GM12878 (cell line): ENCODE measurements at regions not wholly inside any gene's neighbourhood (a gene's known extent, or its start where the extent isn't known, plus 50 kb on each side); places are given as distances from the start of the nearest gene placed in this dataset.

Source experiments
- ATAC-seq: fragments of 200-7000 bp; cut with Tn5 transposase; 3 replicates; pipeline ENCODE4 v1.9.1; 2020; ENCODE audit warnings: mild to moderate bottlenecking, moderate library complexity
- BruUV-seq: library from RNA; stranded (reverse); fragments of 400-500 nt; replicated peaks from 2 replicates; lab custom pipeline; 2021; lab: Mats Ljungman, UMichigan
- CTCF ChIA-PET: fragments of 300-600 bp; sonication (Branson Sonifier 250); formaldehyde crosslinking; extraction: SDS; loops from one replicate; lab custom pipeline; 2021; ENCODE audit warnings: inconsistent platforms; lab: Yijun Ruan, JAX
- POLR2A ChIA-PET: fragments of 350-600 bp; formaldehyde crosslinking; extraction: SDS; loops from one replicate; lab custom pipeline; 2021; ENCODE audit warnings: inconsistent platforms; lab: Charles Lee
- RAD21 ChIA-PET: fragments of 300-600 bp; sonication (Branson Sonifier 250); formaldehyde crosslinking; loops from one replicate; lab custom pipeline; 2023; ENCODE audit warnings: antibody characterized with exemption; ENCODE audit not compliant: unreplicated experiment; lab: Charles Lee
- SMC1A ChIA-PET: fragments of 300-600 bp; sonication (Branson Sonifier 250); formaldehyde crosslinking; loops from one replicate; lab custom pipeline; 2023; ENCODE audit not compliant: unreplicated experiment, uncharacterized antibody; lab: Charles Lee
- DNase-seq: peaks from one replicate; pipeline ENCODE4 v3.0.0-alpha.2; 2011; ENCODE audit warnings: low read depth, low spot score
- FAIRE-seq: peaks from 3 replicates; lab custom pipeline; 2011; peaks lifted over from hg19 to GRCh38; lab: Jason Lieb, UNC
- H2AFZ ChIP-seq: 2 replicates; pipeline ENCODE4 v1.6.0; 2011; ENCODE audit warnings: low read depth, low read length, control low read depth; ENCODE audit not compliant: control insufficient read depth
- H3K27ac ChIP-seq: 2 replicates; pipeline ENCODE4 v1.5.1; 2011; ENCODE audit warnings: control low read depth; ENCODE audit not compliant: control insufficient read depth, insufficient read depth
- H3K27me3 ChIP-seq, 2 experiments: replicated peaks in 1 of 2; 2 replicates each; pipeline versions ENCODE4 v1.6.0 to v1.6.1; 2011; ENCODE audit warnings: low read length in 1 of 2; ENCODE audit not compliant: control insufficient read depth in 2 of 2, insufficient read depth in 2 of 2
- H3K36me3 ChIP-seq, 2 experiments: 2 replicates each; pipeline ENCODE4 v1.5.1; 2011; ENCODE audit warnings: low read length in 1 of 2; ENCODE audit not compliant: control insufficient read depth in 2 of 2, insufficient read depth in 2 of 2
- H3K4me1 ChIP-seq: 2 replicates; pipeline ENCODE4 v1.6.1; 2011; ENCODE audit warnings: mild to moderate bottlenecking, low read length, moderate library complexity, mixed read lengths; ENCODE audit not compliant: control insufficient read depth, insufficient read depth
- H3K4me2 ChIP-seq: 2 replicates; pipeline ENCODE4 v1.6.0; 2011; ENCODE audit warnings: control low read depth; ENCODE audit not compliant: control insufficient read depth, insufficient read depth
- H3K4me3 ChIP-seq: fragments of 200-600 bp; sonication (generic); 2 replicates; pipeline ENCODE4 v1.5.1; 2016
- H3K79me2 ChIP-seq: 2 replicates; pipeline ENCODE4 v1.6.0; 2011; ENCODE audit warnings: low read length; ENCODE audit not compliant: control insufficient read depth, insufficient read depth
- H3K9ac ChIP-seq: 2 replicates; pipeline ENCODE4 v1.8.0; 2011; ENCODE audit warnings: low read length, control low read depth, mixed read lengths; ENCODE audit not compliant: control insufficient read depth, insufficient read depth
- H3K9me3 ChIP-seq: replicated peaks from 3 replicates; pipeline ENCODE4 v1.5.1; 2011; ENCODE audit warnings: mild to moderate bottlenecking, low read length; ENCODE audit not compliant: control insufficient read depth, insufficient read depth
- H4K20me1 ChIP-seq: 2 replicates; pipeline ENCODE4 v1.6.0; 2011; ENCODE audit not compliant: control insufficient read depth, insufficient read depth
- ATF2 ChIP-seq: IDR thresholded peaks from 2 replicates; pipeline ENCODE4 v1.6.1; 2012; ENCODE audit warnings: low read length, inconsistent platforms
- CBX3 ChIP-seq: fragments of 200-600 bp; sonication (generic); IDR thresholded peaks from 2 replicates; pipeline ENCODE4 v1.6.1; 2016; ENCODE audit warnings: low read depth, borderline replicate concordance
- CHD2 ChIP-seq: IDR thresholded peaks from 2 replicates; pipeline ENCODE4 v1.6.1; 2011; ENCODE audit warnings: low read depth, low read length, improper control_type of control experiment, borderline replicate concordance
- CREB1 ChIP-seq: IDR thresholded peaks from 2 replicates; pipeline ENCODE4 v1.6.1; 2012; ENCODE audit warnings: low read depth, mild to moderate bottlenecking, inconsistent platforms
- NBN ChIP-seq: fragments of 450-650 bp; IDR thresholded peaks from 2 replicates; pipeline ENCODE4 v1.6.1; 2016
- RFX5 ChIP-seq: IDR thresholded peaks from 2 replicates; pipeline ENCODE4 v1.6.1; 2011; ENCODE audit warnings: low read depth, low read length, improper control_type of control experiment
- SIN3A ChIP-seq: IDR thresholded peaks from 2 replicates; pipeline ENCODE4 v1.6.1; 2012; ENCODE audit warnings: low read depth, low read length, improper control_type of control experiment
- SMAD5 ChIP-seq: IDR thresholded peaks from 2 replicates; pipeline ENCODE4 v1.6.1; 2016; ENCODE audit warnings: antibody characterized with exemption, low read depth
- SMC3 ChIP-seq: IDR thresholded peaks from 2 replicates; pipeline ENCODE4 v1.6.1; 2011; ENCODE audit warnings: low read length, improper control_type of control experiment, borderline replicate concordance
- SPI1 ChIP-seq: IDR thresholded peaks from 2 replicates; pipeline ENCODE4 v1.6.1; 2011; ENCODE audit warnings: low read depth, mild to moderate bottlenecking, low read length, moderate library complexity, borderline replicate concordance; ENCODE audit not compliant: insufficient read depth
- TCF12 ChIP-seq: IDR thresholded peaks from 2 replicates; pipeline ENCODE4 v1.6.1; 2011; ENCODE audit warnings: low read depth, mild to moderate bottlenecking, low read length
- ZBTB11 ChIP-seq: fragments of 450-650 bp; formaldehyde crosslinking; IDR thresholded peaks from 2 replicates; pipeline ENCODE4 v1.5.0; 2022; ENCODE audit warnings: mild to moderate bottlenecking, missing genetic modification characterization
- ZNF622 ChIP-seq: fragments of 450-650 bp; IDR thresholded peaks from 2 replicates; pipeline ENCODE4 v1.6.1; 2017; ENCODE audit warnings: mild to moderate bottlenecking, inconsistent platforms
- WGBS: methylation state at CpG from one replicate; pipeline ENCODE4 v1.1.6; 2016; ENCODE audit warnings: low lambda C conversion rate; ENCODE audit not compliant: insufficient replicate concordance, insufficient coverage; ENCODE audit errors: missing lambda C conversion rate; 5-methylcytosine and 5-hydroxymethylcytosine counted together
- in situ Hi-C: fragments of 300-500 bp; cut with MboI; formaldehyde crosslinking; loops from 9 replicates; pipeline ENCODE4 v1.14.3; 2018; ENCODE audit warnings: mixed read lengths
- intact Hi-C: fragments of 100-400 bp; cut with micrococcal nuclease; formaldehyde crosslinking; loops from one replicate; pipeline ENCODE4 v1.14.2; 2022; ENCODE audit not compliant: unreplicated experiment
- TF ChIP-seq, protein P1 (sequence below): fragments of 150-350 bp; IDR thresholded peaks from 2 replicates; pipeline ENCODE4 v1.6.1; 2014; ENCODE audit warnings: mild to moderate bottlenecking, low read depth, low read length
- TF ChIP-seq, protein P2 (sequence below): fragments of 150-350 bp; IDR thresholded peaks from 2 replicates; pipeline ENCODE4 v1.6.1; 2016; ENCODE audit warnings: low read depth, low read length

- no peaks in the 10 kb centered on the region; the same call in 2 of the 3 replicates for H3K9me3 ChIP-seq
- H3K36me3 ChIP-seq = no peaks in the 10 kb centered on the region
- no peak overlapping the region for H3K4me2 ChIP-seq
- 4% methylated on average over 3 of the region's 3 CpGs for WGBS
- no peak overlapping the region for H3K9ac ChIP-seq
- H4K20me1 ChIP-seq = no peaks in the 10 kb centered on the region
- H3K4me3 ChIP-seq = no peak overlapping the region
- ATAC-seq (no peak), FAIRE-seq (no peak), DNase-seq (no peak)
- no peak overlapping the region for H3K27ac ChIP-seq
- no peaks in the 10 kb centered on the region for H3K79me2 ChIP-seq
- H2AFZ ChIP-seq = no peak overlapping the region
- ChIA-PET CTCF (no interaction called here), POLR2A (no interaction called here), RAD21 (no interaction called here), SMC1A (no interaction called here)
- no peaks in the 10 kb centered on the region for H3K4me1 ChIP-seq
- BruUV-seq = no TSS peak
- intact Hi-C loops = no loop called here
- H3K27me3 ChIP-seq = no peaks in the 10 kb centered on the region
- in situ Hi-C loops = no loop called here
- TF ChIP-seq NBN (no peak), ZBTB11 (CRISPR knock-in tag) (no peak), CREB1 (no peak), SPI1 (no peak), SIN3A (no peak), SMC3 (no peak), CHD2 (no peak), RFX5 (no peak), TCF12 (no peak), SMAD5 (no peak), ZNF622 (no peak), CBX3 (no peak), ATF2 (no peak)
- TF ChIP-seq, protein P1, sequence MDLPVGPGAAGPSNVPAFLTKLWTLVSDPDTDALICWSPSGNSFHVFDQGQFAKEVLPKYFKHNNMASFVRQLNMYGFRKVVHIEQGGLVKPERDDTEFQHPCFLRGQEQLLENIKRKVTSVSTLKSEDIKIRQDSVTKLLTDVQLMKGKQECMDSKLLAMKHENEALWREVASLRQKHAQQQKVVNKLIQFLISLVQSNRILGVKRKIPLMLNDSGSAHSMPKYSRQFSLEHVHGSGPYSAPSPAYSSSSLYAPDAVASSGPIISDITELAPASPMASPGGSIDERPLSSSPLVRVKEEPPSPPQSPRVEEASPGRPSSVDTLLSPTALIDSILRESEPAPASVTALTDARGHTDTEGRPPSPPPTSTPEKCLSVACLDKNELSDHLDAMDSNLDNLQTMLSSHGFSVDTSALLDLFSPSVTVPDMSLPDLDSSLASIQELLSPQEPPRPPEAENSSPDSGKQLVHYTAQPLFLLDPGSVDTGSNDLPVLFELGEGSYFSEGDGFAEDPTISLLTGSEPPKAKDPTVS = no peak
- TF ChIP-seq, protein P2, sequence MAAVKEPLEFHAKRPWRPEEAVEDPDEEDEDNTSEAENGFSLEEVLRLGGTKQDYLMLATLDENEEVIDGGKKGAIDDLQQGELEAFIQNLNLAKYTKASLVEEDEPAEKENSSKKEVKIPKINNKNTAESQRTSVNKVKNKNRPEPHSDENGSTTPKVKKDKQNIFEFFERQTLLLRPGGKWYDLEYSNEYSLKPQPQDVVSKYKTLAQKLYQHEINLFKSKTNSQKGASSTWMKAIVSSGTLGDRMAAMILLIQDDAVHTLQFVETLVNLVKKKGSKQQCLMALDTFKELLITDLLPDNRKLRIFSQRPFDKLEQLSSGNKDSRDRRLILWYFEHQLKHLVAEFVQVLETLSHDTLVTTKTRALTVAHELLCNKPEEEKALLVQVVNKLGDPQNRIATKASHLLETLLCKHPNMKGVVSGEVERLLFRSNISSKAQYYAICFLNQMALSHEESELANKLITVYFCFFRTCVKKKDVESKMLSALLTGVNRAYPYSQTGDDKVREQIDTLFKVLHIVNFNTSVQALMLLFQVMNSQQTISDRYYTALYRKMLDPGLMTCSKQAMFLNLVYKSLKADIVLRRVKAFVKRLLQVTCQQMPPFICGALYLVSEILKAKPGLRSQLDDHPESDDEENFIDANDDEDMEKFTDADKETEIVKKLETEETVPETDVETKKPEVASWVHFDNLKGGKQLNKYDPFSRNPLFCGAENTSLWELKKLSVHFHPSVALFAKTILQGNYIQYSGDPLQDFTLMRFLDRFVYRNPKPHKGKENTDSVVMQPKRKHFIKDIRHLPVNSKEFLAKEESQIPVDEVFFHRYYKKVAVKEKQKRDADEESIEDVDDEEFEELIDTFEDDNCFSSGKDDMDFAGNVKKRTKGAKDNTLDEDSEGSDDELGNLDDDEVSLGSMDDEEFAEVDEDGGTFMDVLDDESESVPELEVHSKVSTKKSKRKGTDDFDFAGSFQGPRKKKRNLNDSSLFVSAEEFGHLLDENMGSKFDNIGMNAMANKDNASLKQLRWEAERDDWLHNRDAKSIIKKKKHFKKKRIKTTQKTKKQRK = no peak
Observed at GRCh38 chr21:28257276-28257675, 735.4 kb downstream of the LTN1 start.
